ENCODE measurements at regions not wholly inside any gene's neighbourhood (a gene's known extent, or its start where the extent isn't known, plus 50 kb on each side); places are given as distances from the start of the nearest gene placed in this dataset.

DNA sequence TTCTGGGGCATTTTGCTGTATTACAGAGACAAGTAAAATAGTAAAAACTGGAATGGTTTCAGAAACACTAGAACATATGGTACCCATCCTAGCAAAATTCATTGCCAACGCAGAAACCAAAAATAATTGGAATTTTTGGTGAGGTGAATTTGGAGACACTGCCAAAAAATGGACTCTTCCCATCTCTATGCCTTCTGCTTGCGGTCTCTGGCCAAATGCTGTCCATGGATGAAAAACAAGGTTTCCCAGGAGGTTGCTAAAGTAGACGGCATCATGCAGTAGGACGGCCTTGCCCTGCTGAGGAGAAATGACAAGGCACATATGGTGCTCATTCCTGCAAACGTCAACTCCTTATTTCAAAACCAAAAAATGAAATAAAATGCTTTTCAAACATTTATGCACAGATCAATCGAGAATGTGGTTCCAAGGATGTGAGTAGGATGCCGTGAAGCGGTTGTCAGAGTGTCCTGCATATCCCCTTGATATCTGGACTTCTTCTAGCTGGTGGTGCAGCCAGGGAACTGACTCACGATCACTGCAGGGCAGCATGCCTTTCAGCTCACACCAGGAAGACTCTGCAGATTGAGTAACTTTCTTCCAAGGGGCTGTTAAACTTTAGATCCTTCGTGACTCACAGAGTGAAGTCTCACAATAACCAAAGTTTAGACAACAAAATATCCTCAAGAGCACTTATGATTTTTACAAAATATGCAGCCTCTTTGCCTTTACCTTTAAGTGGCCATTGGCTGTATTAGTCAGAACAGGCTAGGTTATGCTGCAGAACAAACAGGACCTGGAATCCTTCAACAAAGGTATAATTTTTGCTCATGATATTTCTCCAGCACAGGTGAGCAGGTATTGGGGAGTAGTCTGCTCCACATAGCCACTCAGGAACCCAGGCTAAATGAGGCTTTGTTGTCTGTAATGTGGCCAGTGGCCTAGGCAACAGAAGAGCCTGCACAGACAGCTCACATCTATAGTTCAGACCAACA lies 149.4 kb upstream of the NDUFV2 start:
- Histone ChIP-seq H3K27me3 (ENCODE audit: control insufficient read depth, insufficient read depth, low read length) (no peaks in the 10 kb centered on the region), H3K4me3 (ENCODE audit: low read depth, low read length) (no peak overlapping the region), H3K36me3 (ENCODE audit: control insufficient read depth, insufficient read depth, low read length) (no peaks in the 10 kb centered on the region)
- DNase-seq (ENCODE audit: low read depth): no peak
- no peak for TF ChIP-seq CTCF (IDR thresholded peaks at IDR 0.05; ENCODE audit: insufficient read depth, low read length, poor library complexity, severe bottlenecking)

GRCh38 chr18:8957731-8958130 lies 144.8 kb upstream of the NDUFV2 start:
- Histone ChIP-seq H3K36me3 (ENCODE audit: control insufficient read depth, insufficient read depth, low read length) (no peaks in the 10 kb centered on the region), H3K4me3 (ENCODE audit: low read depth, low read length) (no peak overlapping the region), H3K27me3 (ENCODE audit: control insufficient read depth, insufficient read depth, low read length) (no peaks in the 10 kb centered on the region)
- no peak for DNase-seq (ENCODE audit: low read depth)
- TF ChIP-seq CTCF (IDR thresholded peaks at IDR 0.05; ENCODE audit: insufficient read depth, low read length, poor library complexity, severe bottlenecking): no peak

GRCh38 chr18:8958660-8959059 lies 143.8 kb upstream of the NDUFV2 start:
- Histone ChIP-seq H3K36me3 (ENCODE audit: control insufficient read depth, insufficient read depth, low read length) (no peaks in the 10 kb centered on the region), H3K4me3 (ENCODE audit: low read depth, low read length) (no peak overlapping the region), H3K27me3 (ENCODE audit: control insufficient read depth, insufficient read depth, low read length) (no peaks in the 10 kb centered on the region)
- no peak for DNase-seq (ENCODE audit: low read depth)
- no peak for TF ChIP-seq CTCF (IDR thresholded peaks at IDR 0.05; ENCODE audit: insufficient read depth, low read length, poor library complexity, severe bottlenecking)

GRCh38 chr18:8959551-8960135 lies 142.9 kb upstream of the NDUFV2 start:
- TF ChIP-seq CTCF (IDR thresholded peaks at IDR 0.05; ENCODE audit: insufficient read depth, low read length, poor library complexity, severe bottlenecking): no peak

GRCh38 chr18:8960740-8961657 lies 141.5 kb upstream of the NDUFV2 start:
- peak; percentile 68 for DNase-seq (ENCODE audit: low read depth)
- no peaks in the 10 kb centered on the region for H3K27me3 ChIP-seq (ENCODE audit: control insufficient read depth, insufficient read depth, low read length)
- H3K36me3 ChIP-seq (ENCODE audit: control insufficient read depth, insufficient read depth, low read length): no peaks in the 10 kb centered on the region
- no peak overlapping the region for H3K4me3 ChIP-seq (ENCODE audit: low read depth, low read length)
- TF ChIP-seq CTCF (IDR thresholded peaks at IDR 0.05; ENCODE audit: insufficient read depth, low read length, poor library complexity, severe bottlenecking): no peak

More at GRCh38 chr18:8959551-8960135, 142.9 kb upstream of the NDUFV2 start:
- DNase-seq (ENCODE audit: low read depth): no peak
- Histone ChIP-seq H3K27me3 (ENCODE audit: control insufficient read depth, insufficient read depth, low read length) (no peaks in the 10 kb centered on the region), H3K4me3 (ENCODE audit: low read depth, low read length) (no peak overlapping the region), H3K36me3 (ENCODE audit: control insufficient read depth, insufficient read depth, low read length) (no peaks in the 10 kb centered on the region)

All from kidney epithelial cell (primary cell).